ENCODE measurements at regions not wholly inside any gene's neighbourhood (a gene's known extent, or its start where the extent isn't known, plus 50 kb on each side); places are given as distances from the start of the nearest gene placed in this dataset.

GRCh38 chr17:71914042-71914441, 206.8 kb upstream of the SOX9 start:
- ChIA-PET CTCF (no interaction called here), POLR2A (no interaction called here)
- no peaks in the 10 kb centered on the region for H3K36me3 Mint-ChIP-seq
- peaks cover 6% of the 10 kb centered on the region for H3K9me3 Mint-ChIP-seq
- no peaks in the 10 kb centered on the region for H3K4me1 Mint-ChIP-seq (ENCODE audit: low read depth)
- H3K27me3 Mint-ChIP-seq = peaks cover 1% of the 10 kb centered on the region
- no peak overlapping the region for H3K27ac Mint-ChIP-seq
- intact Hi-C loops (cut with micrococcal nuclease) = no loop called here
- DNase-seq = no peak
- H3K4me3 Mint-ChIP-seq = no peak overlapping the region

- Mint-ChIP-seq H3K27ac (no peak overlapping the region), H3K9me3 (peaks cover 6% of the 10 kb centered on the region), H3K27me3 (peaks cover 1% of the 10 kb centered on the region), H3K4me1 (ENCODE audit: low read depth) (no peaks in the 10 kb centered on the region), H3K4me3 (no peak overlapping the region), H3K36me3 (no peaks in the 10 kb centered on the region)
- no peak for DNase-seq
- ChIA-PET CTCF (no interaction called here), POLR2A (no interaction called here)
- intact Hi-C loops (cut with micrococcal nuclease) = no loop called here
These were observed 206.0 kb upstream of the SOX9 start for GRCh38 chr17:71914812-71915211.

GRCh38 chr17:71917715-71918114, 203.1 kb upstream of the SOX9 start:
- no peaks in the 10 kb centered on the region for H3K36me3 Mint-ChIP-seq
- no peak overlapping the region for H3K4me3 Mint-ChIP-seq
- ChIA-PET POLR2A (no interaction called here), CTCF (no interaction called here)
- DNase-seq = no peak
- peaks cover 9% of the 10 kb centered on the region for H3K9me3 Mint-ChIP-seq
- H3K4me1 Mint-ChIP-seq (ENCODE audit: low read depth) = peaks cover 6% of the 10 kb centered on the region
- H3K27me3 Mint-ChIP-seq = peaks cover 1% of the 10 kb centered on the region
- H3K27ac Mint-ChIP-seq = no peak overlapping the region
- intact Hi-C loops (cut with micrococcal nuclease) = no loop called here

- no peak for DNase-seq
- Mint-ChIP-seq H3K27me3 (peaks cover 1% of the 10 kb centered on the region), H3K4me1 (ENCODE audit: low read depth) (peaks cover 6% of the 10 kb centered on the region), H3K9me3 (peaks cover 9% of the 10 kb centered on the region), H3K4me3 (no peak overlapping the region), H3K27ac (no peak overlapping the region), H3K36me3 (no peaks in the 10 kb centered on the region)
- intact Hi-C loops (cut with micrococcal nuclease) = no loop called here
- CTCF ChIA-PET = no interaction called here
- POLR2A ChIA-PET = no interaction called here
These were observed 201.6 kb upstream of the SOX9 start for GRCh38 chr17:71919186-71919585.

- ChIA-PET POLR2A (no interaction called here), CTCF (no interaction called here)
- peaks cover 9% of the 10 kb centered on the region for H3K9me3 Mint-ChIP-seq
- no peak for DNase-seq
- no peaks in the 10 kb centered on the region for H3K36me3 Mint-ChIP-seq
- H3K27me3 Mint-ChIP-seq = peaks cover 1% of the 10 kb centered on the region
- H3K4me1 Mint-ChIP-seq (ENCODE audit: low read depth) = peaks cover 6% of the 10 kb centered on the region
- intact Hi-C loops (cut with micrococcal nuclease) = no loop called here
- H3K4me3 Mint-ChIP-seq = no peak overlapping the region
- H3K27ac Mint-ChIP-seq = no peak overlapping the region
These were observed 200.9 kb upstream of the SOX9 start for GRCh38 chr17:71919896-71920295.

- DNase-seq = peak; percentile 13
These were observed 199.0 kb upstream of the SOX9 start for GRCh38 chr17:71921796-71922195.

GRCh38 chr17:71922439-71922838, 198.4 kb upstream of the SOX9 start:
- CTCF ChIA-PET = no interaction called here
- intact Hi-C loops (cut with micrococcal nuclease) = no loop called here
- H3K27ac Mint-ChIP-seq = peak overlapping the region; percentile 70

More at GRCh38 chr17:71921796-71922195, 199.0 kb upstream of the SOX9 start:
- ChIA-PET CTCF (no interaction called here), POLR2A (no interaction called here)
- Mint-ChIP-seq H3K4me3 (no peak overlapping the region), H3K27me3 (peaks cover 1% of the 10 kb centered on the region), H3K27ac (no peak overlapping the region), H3K4me1 (ENCODE audit: low read depth) (peaks cover 6% of the 10 kb centered on the region), H3K9me3 (peaks cover 9% of the 10 kb centered on the region), H3K36me3 (no peaks in the 10 kb centered on the region)
- intact Hi-C loops (cut with micrococcal nuclease) = no loop called here

GRCh38 chr17:71926746-71927398, 193.9 kb upstream of the SOX9 start:
- CTCF ChIA-PET = no interaction called here
- Mint-ChIP-seq H3K27ac (no peak overlapping the region), H3K4me1 (ENCODE audit: low read depth) (peaks cover 2% of the 10 kb centered on the region), H3K4me3 (no peak overlapping the region), H3K36me3 (no peaks in the 10 kb centered on the region), H3K9me3 (peaks cover 5% of the 10 kb centered on the region), H3K27me3 (no peaks in the 10 kb centered on the region)
- POLR2A ChIA-PET = no interaction called here
- intact Hi-C loops (cut with micrococcal nuclease) = no loop called here
- no peak for DNase-seq

More at GRCh38 chr17:71922439-71922838, 198.4 kb upstream of the SOX9 start:
- POLR2A ChIA-PET = no interaction called here
- no peak for DNase-seq
- Mint-ChIP-seq H3K27me3 (peaks cover 1% of the 10 kb centered on the region), H3K4me1 (ENCODE audit: low read depth) (peaks cover 6% of the 10 kb centered on the region), H3K9me3 (peaks cover 9% of the 10 kb centered on the region), H3K4me3 (no peak overlapping the region), H3K36me3 (no peaks in the 10 kb centered on the region)

- ChIA-PET CTCF (no interaction called here), POLR2A (no interaction called here)
- Mint-ChIP-seq H3K27ac (no peak overlapping the region), H3K9me3 (peaks cover 4% of the 10 kb centered on the region), H3K36me3 (no peaks in the 10 kb centered on the region), H3K27me3 (no peaks in the 10 kb centered on the region), H3K4me3 (no peak overlapping the region), H3K4me1 (ENCODE audit: low read depth) (no peaks in the 10 kb centered on the region)
- intact Hi-C loops (cut with micrococcal nuclease) = no loop called here
- DNase-seq = no peak
These were observed 187.5 kb upstream of the SOX9 start for GRCh38 chr17:71933306-71933705.

- Mint-ChIP-seq H3K27ac (no peak overlapping the region), H3K9me3 (peaks cover 4% of the 10 kb centered on the region), H3K4me3 (no peak overlapping the region), H3K27me3 (no peaks in the 10 kb centered on the region), H3K4me1 (ENCODE audit: low read depth) (no peaks in the 10 kb centered on the region), H3K36me3 (no peaks in the 10 kb centered on the region)
- ChIA-PET POLR2A (no interaction called here), CTCF (no interaction called here)
- no peak for DNase-seq
- intact Hi-C loops (cut with micrococcal nuclease) = no loop called here
These were observed 186.3 kb upstream of the SOX9 start for GRCh38 chr17:71934520-71934919.

- no peaks in the 10 kb centered on the region for H3K27me3 Mint-ChIP-seq
- POLR2A ChIA-PET = no interaction called here
These were observed 185.5 kb upstream of the SOX9 start for GRCh38 chr17:71935341-71935740.

GRCh38 chr17:71936977-71937376, 183.8 kb upstream of the SOX9 start:
- intact Hi-C loops (cut with micrococcal nuclease) = no loop called here
- Mint-ChIP-seq H3K27ac (no peak overlapping the region), H3K27me3 (no peaks in the 10 kb centered on the region), H3K4me1 (ENCODE audit: low read depth) (no peaks in the 10 kb centered on the region), H3K36me3 (no peaks in the 10 kb centered on the region), H3K9me3 (no peaks in the 10 kb centered on the region), H3K4me3 (no peak overlapping the region)
- POLR2A ChIA-PET = no interaction called here
- DNase-seq = no peak
- CTCF ChIA-PET = no interaction called here

More at GRCh38 chr17:71935341-71935740, 185.5 kb upstream of the SOX9 start:
- DNase-seq = no peak
- Mint-ChIP-seq H3K27ac (no peak overlapping the region), H3K9me3 (peaks cover 4% of the 10 kb centered on the region), H3K36me3 (no peaks in the 10 kb centered on the region), H3K4me3 (no peak overlapping the region), H3K4me1 (ENCODE audit: low read depth) (no peaks in the 10 kb centered on the region)
- intact Hi-C loops (cut with micrococcal nuclease) = no loop called here
- CTCF ChIA-PET = no interaction called here

- intact Hi-C loops (cut with micrococcal nuclease) = no loop called here
These were observed 182.9 kb upstream of the SOX9 start for GRCh38 chr17:71937914-71938313.

More at GRCh38 chr17:71937914-71938313, 182.9 kb upstream of the SOX9 start:
- no peak overlapping the region for H3K27ac Mint-ChIP-seq
- ChIA-PET CTCF (no interaction called here), POLR2A (no interaction called here)
- H3K4me3 Mint-ChIP-seq = no peak overlapping the region
- H3K36me3 Mint-ChIP-seq = no peaks in the 10 kb centered on the region
- H3K9me3 Mint-ChIP-seq = no peaks in the 10 kb centered on the region
- no peak for DNase-seq
- H3K27me3 Mint-ChIP-seq = no peaks in the 10 kb centered on the region
- no peaks in the 10 kb centered on the region for H3K4me1 Mint-ChIP-seq (ENCODE audit: low read depth)
